IMR-90 (cell line): ENCODE measurements at regions not wholly inside any gene's neighbourhood (a gene's known extent, or its start where the extent isn't known, plus 50 kb on each side); places are given as distances from the start of the nearest gene placed in this dataset.

Source experiments
- ATAC-seq: fragments of 200-7000 bp; cut with Tn5 transposase; 2 replicates; pipeline ENCODE4 v1.9.1; 2020; ENCODE audit warnings: low read depth, mild to moderate bottlenecking, moderate library complexity
- BruUV-seq: library from RNA; stranded (reverse); fragments of 400-500 nt; replicated peaks from 2 replicates; lab custom pipeline; 2021; lab: Mats Ljungman, UMichigan
- CTCF ChIA-PET: fragments of 300-600 bp; formaldehyde crosslinking; extraction: SDS; loops from one replicate; lab custom pipeline; 2021; ENCODE audit warnings: antibody characterized with exemption; lab: Yijun Ruan, JAX
- POLR2A ChIA-PET: fragments of 300-600 bp; sonication (Branson Sonifier 250); formaldehyde crosslinking; loops from one replicate; lab custom pipeline; 2022; ENCODE audit warnings: antibody characterized with exemption; ENCODE audit not compliant: unreplicated experiment; lab: Charles Lee
- DNase-seq: peaks from one replicate; pipeline ENCODE4 v3.0.0; 2013
- H2AFZ ChIP-seq: replicated peaks from 2 replicates; pipeline ENCODE3; 2013; ENCODE audit warnings: low read length, mild to moderate bottlenecking; ENCODE audit not compliant: poor library complexity
- H2AK5ac ChIP-seq: 2 replicates; pipeline ENCODE4 v1.6.1; 2013; ENCODE audit warnings: low read depth, low read length, inconsistent platforms
- H2AK9ac ChIP-seq: replicated peaks from 2 replicates; pipeline ENCODE3; 2013; ENCODE audit warnings: mild to moderate bottlenecking, low read depth, low read length, moderate library complexity; ENCODE audit not compliant: poor library complexity
- H2BK120ac ChIP-seq: 2 replicates; pipeline ENCODE4 v1.6.1; 2013; ENCODE audit warnings: low read depth, low read length, inconsistent platforms
- H2BK15ac ChIP-seq: 3 replicates; pipeline ENCODE4 v1.6.1; 2013; ENCODE audit warnings: low read depth, low read length, inconsistent platforms
- H2BK20ac ChIP-seq: 2 replicates; pipeline ENCODE4 v1.6.1; 2013; ENCODE audit warnings: low read depth, mild to moderate bottlenecking, inconsistent platforms, low read length, moderate library complexity
- H2BK5ac ChIP-seq: 2 replicates; pipeline ENCODE4 v1.6.1; 2013; ENCODE audit warnings: mild to moderate bottlenecking, low read depth, low read length, inconsistent platforms; ENCODE audit not compliant: poor library complexity, severe bottlenecking
- H3K14ac ChIP-seq: replicated peaks from 2 replicates; pipeline ENCODE4 v1.6.1; 2013; ENCODE audit warnings: low read depth, low read length, inconsistent platforms
- H3K18ac ChIP-seq: 2 replicates; pipeline ENCODE4 v1.6.1; 2013; ENCODE audit warnings: low read depth, low read length, control low read depth
- H3K23ac ChIP-seq: 2 replicates; pipeline ENCODE4 v1.6.1; 2013; ENCODE audit warnings: low read depth, low read length, inconsistent platforms
- H3K27ac ChIP-seq: 2 replicates; pipeline ENCODE4 v1.5.1; 2013; ENCODE audit warnings: mild to moderate bottlenecking, control low read depth, low read length; ENCODE audit not compliant: insufficient read depth
- H3K27me3 ChIP-seq: 2 replicates; pipeline ENCODE4 v1.6.1; 2013; ENCODE audit warnings: low read length; ENCODE audit not compliant: control insufficient read depth, insufficient read depth
- H3K36me3 ChIP-seq: 2 replicates; pipeline ENCODE4 v1.6.1; 2013; ENCODE audit warnings: low read length, mixed read lengths; ENCODE audit not compliant: control insufficient read depth, insufficient read depth
- H3K4ac ChIP-seq: 2 replicates; pipeline ENCODE4 v1.6.1; 2013; ENCODE audit warnings: low read depth, low read length, inconsistent platforms
- H3K4me1 ChIP-seq: 2 replicates; pipeline ENCODE4 v1.6.1; 2013; ENCODE audit warnings: low read length, mixed read lengths; ENCODE audit not compliant: control insufficient read depth, insufficient read depth
- H3K4me2 ChIP-seq: 2 replicates; pipeline ENCODE4 v1.6.1; 2013; ENCODE audit warnings: low read depth, mild to moderate bottlenecking, control low read depth, low read length, moderate library complexity
- H3K4me3 ChIP-seq: 2 replicates; pipeline ENCODE4 v1.5.1; 2013; ENCODE audit warnings: low read depth, mild to moderate bottlenecking, control low read depth, low read length, moderate library complexity; ENCODE audit not compliant: insufficient read depth
- H3K56ac ChIP-seq: 2 replicates; pipeline ENCODE4 v1.6.1; 2013; ENCODE audit warnings: low read length, inconsistent platforms; ENCODE audit not compliant: insufficient read depth; ENCODE audit errors: extremely low read depth
- H3K79me1 ChIP-seq, 2 experiments: 2 replicates each; pipeline ENCODE4 v1.6.1; 2013; ENCODE audit warnings: low read length in 2 of 2, inconsistent platforms in 1 of 2, low read depth in 1 of 2
- H3K9ac ChIP-seq: 2 replicates; pipeline ENCODE4 v1.6.1; 2013; ENCODE audit warnings: low read depth, low read length, control low read depth
- H3K9me1 ChIP-seq: 2 replicates; pipeline ENCODE4 v1.6.1; 2013; ENCODE audit warnings: low read length, inconsistent platforms; ENCODE audit not compliant: insufficient read depth
- H3K9me3 ChIP-seq: 2 replicates; pipeline ENCODE4 v1.6.1; 2013; ENCODE audit warnings: low read length; ENCODE audit not compliant: control insufficient read depth, insufficient read depth
- H4K20me1 ChIP-seq: 2 replicates; pipeline ENCODE4 v1.6.1; 2013; ENCODE audit warnings: low read length, inconsistent platforms; ENCODE audit not compliant: insufficient read depth
- H4K5ac ChIP-seq: 2 replicates; pipeline ENCODE4 v1.6.1; 2013; ENCODE audit warnings: mild to moderate bottlenecking, low read depth, low read length, control low read depth
- H4K8ac ChIP-seq, 2 experiments: 2 replicates each; pipeline ENCODE4 v1.6.1; 2013; ENCODE audit warnings: low read depth in 2 of 2, low read length in 2 of 2, control low read depth in 1 of 2, inconsistent platforms in 1 of 2
- H4K91ac ChIP-seq: 2 replicates; pipeline ENCODE4 v1.6.1; 2013; ENCODE audit warnings: low read depth, low read length, inconsistent platforms; ENCODE audit not compliant: insufficient read depth
- BHLHE40 ChIP-seq: fragments of 150-350 bp; IDR thresholded peaks from 2 replicates; pipeline ENCODE4 v1.6.1; 2016; ENCODE audit warnings: mild to moderate bottlenecking, low read depth, low read length
- CEBPB ChIP-seq: IDR thresholded peaks from 2 replicates; pipeline ENCODE4 v1.6.1; 2012; ENCODE audit warnings: low read depth, low read length, improper control_type of control experiment
- CHD1 ChIP-seq: IDR thresholded peaks from 2 replicates; pipeline ENCODE4 v1.6.1; 2012; ENCODE audit warnings: low read depth, low read length, improper control_type of control experiment
- CTCF ChIP-seq: conservative IDR thresholded peaks from 2 replicates; pipeline ENCODE4 v1.5.1; 2012; ENCODE audit warnings: mild to moderate bottlenecking, low read depth, low read length, improper control_type of control experiment
- ELK1 ChIP-seq: fragments of 150-350 bp; IDR thresholded peaks from 2 replicates; pipeline ENCODE4 v1.6.1; 2016; ENCODE audit warnings: low read depth, mild to moderate bottlenecking, low read length, moderate library complexity, borderline replicate concordance
- FOS ChIP-seq: fragments of 150-350 bp; IDR thresholded peaks from 2 replicates; pipeline ENCODE4 v1.6.1; 2016; ENCODE audit warnings: low read depth, low read length
- MAFK ChIP-seq: IDR thresholded peaks from 2 replicates; pipeline ENCODE4 v1.6.1; 2012; ENCODE audit warnings: low read depth, low read length, improper control_type of control experiment
- MAZ ChIP-seq: IDR thresholded peaks from 2 replicates; pipeline ENCODE4 v1.6.1; 2012; ENCODE audit warnings: low read depth, mild to moderate bottlenecking, low read length, improper control_type of control experiment, moderate library complexity, borderline replicate concordance
- MXI1 ChIP-seq: IDR thresholded peaks from 2 replicates; pipeline ENCODE4 v1.6.1; 2012; ENCODE audit warnings: low read depth, mild to moderate bottlenecking, low read length, moderate library complexity, borderline replicate concordance
- NFE2L2 ChIP-seq: fragments of 150-350 bp; IDR thresholded peaks from 2 replicates; pipeline ENCODE4 v1.6.1; 2016; ENCODE audit warnings: low read depth, mild to moderate bottlenecking, low read length
- POLR2A ChIP-seq: IDR thresholded peaks from 2 replicates; pipeline ENCODE4 v1.6.1; 2012; ENCODE audit warnings: mild to moderate bottlenecking, low read depth, low read length
- RAD21 ChIP-seq: IDR thresholded peaks from 2 replicates; pipeline ENCODE4 v1.6.1; 2012; ENCODE audit warnings: low read length, improper control_type of control experiment
- RCOR1 ChIP-seq: IDR thresholded peaks from 2 replicates; pipeline ENCODE4 v1.6.1; 2012; ENCODE audit warnings: mild to moderate bottlenecking, low read length, improper control_type of control experiment; ENCODE audit not compliant: insufficient replicate concordance
- RFX5 ChIP-seq: IDR thresholded peaks from 2 replicates; pipeline ENCODE4 v1.8.0; 2012; ENCODE audit warnings: low read depth, mild to moderate bottlenecking, low read length, moderate library complexity
- SMC3 ChIP-seq: fragments of 150-350 bp; IDR thresholded peaks from 2 replicates; pipeline ENCODE4 v1.6.1; 2016; ENCODE audit warnings: low read depth, mild to moderate bottlenecking, antibody characterized with exemption, low read length, moderate library complexity
- USF2 ChIP-seq: fragments of 150-350 bp; IDR thresholded peaks from 2 replicates; pipeline ENCODE4 v1.6.1; 2017; ENCODE audit warnings: mild to moderate bottlenecking, antibody characterized with exemption, low read length, low read depth
- WGBS, 2 experiments: methylation state at CpG; one replicate each; pipeline versions ENCODE4 v1.1.5 to v1.1.7; 2013; ENCODE audit warnings: missing lambda C conversion rate in 2 of 2; ENCODE audit not compliant: insufficient read length in 1 of 2; ENCODE audit errors: extremely low coverage in 2 of 2; 5-methylcytosine and 5-hydroxymethylcytosine counted together
- dilution Hi-C: fragments of 300-500 bp; cut with HindIII; formaldehyde crosslinking; loops from one replicate; pipeline ENCODE4 v1.14.3; 2018; ENCODE audit warnings: low sequenced_read_pairs; ENCODE audit not compliant: unreplicated experiment
- in situ Hi-C: fragments of 300-500 bp; cut with MboI; formaldehyde crosslinking; loops from 3 replicates; pipeline ENCODE4 v1.14.3; 2019; ENCODE audit warnings: low sequenced_read_pairs, inconsistent platforms, mixed read lengths
- intact Hi-C: fragments of 100-400 bp; cut with micrococcal nuclease; formaldehyde crosslinking; loops from 2 replicates; pipeline ENCODE4 v1.10.0; 2022

- Histone ChIP-seq H2BK5ac (no peak overlapping the region), H2AFZ (no peak overlapping the region), H4K20me1 (no peaks in the 10 kb centered on the region), H3K23ac (no peak overlapping the region), H4K8ac (no peak overlapping the region), H3K36me3 (no peaks in the 10 kb centered on the region), H3K4me2 (no peak overlapping the region), H2BK120ac (no peak overlapping the region), H3K4me1 (peaks cover 3% of the 10 kb centered on the region), H3K4ac (no peak overlapping the region), H2BK20ac (no peak overlapping the region), H2AK5ac (no peak overlapping the region), H2BK15ac (no peak overlapping the region), H3K14ac (no peak overlapping the region), H3K18ac (no peak overlapping the region), H3K9ac (no peak overlapping the region), H2AK9ac (no peak overlapping the region), H3K27ac (no peak overlapping the region), H4K91ac (no peak overlapping the region), H3K79me1 (no peaks in the 10 kb centered on the region; a peak in 1 of 4 replicates), H3K27me3 (peaks cover 3% of the 10 kb centered on the region; the same call in 1 of the 2 replicates), H3K56ac (no peak overlapping the region), H3K9me1 (peaks cover 9% of the 10 kb centered on the region), H3K4me3 (no peak overlapping the region), H4K5ac (no peak overlapping the region), H3K9me3 (no peaks in the 10 kb centered on the region)
- CTCF ChIA-PET: interaction anchor here (0.6 to 2.3 kb wide), 2 partner anchors 21 to 1534 kb away, joined by 4 to 11 read pairs; no protein-coding TSS in a partner anchor
- no peak for DNase-seq
- in situ Hi-C loops: no loop called here
- dilution Hi-C loops: no loop called here
- 60% methylated on average over 1 of the region's 5 CpGs; no CpG with 5 or more reads in 1 of the 2 experiments for WGBS, 2 experiments
- TF ChIP-seq BHLHE40 (no peak), ELK1 (no peak), POLR2A (no peak), USF2 (no peak), MXI1 (no peak), CTCF (no peak), CHD1 (no peak), MAFK (no peak), RAD21 (no peak), NFE2L2 (no peak), RFX5 (no peak), SMC3 (no peak), FOS (no peak), MAZ (no peak), CEBPB (no peak), RCOR1 (no peak)
- ATAC-seq: no peak
- no TSS peak for BruUV-seq
- POLR2A ChIA-PET: no interaction called here
- intact Hi-C loops: no loop called here
Measured at GRCh38 chr16:17557949-17558348, 87.2 kb upstream of the XYLT1 start.
